Muscle layer of duodenum (tissue), 2 donors: ENCODE measurements at regions not wholly inside any gene's neighbourhood (a gene's known extent, or its start where the extent isn't known, plus 50 kb on each side); places are given as distances from the start of the nearest gene placed in this dataset.

Experiments
- H3K27ac ChIP-seq: one replicate; pipeline ENCODE4 v1.7.0; 2013; ENCODE audit warnings: mild to moderate bottlenecking, low read length
- H3K27me3 ChIP-seq: one replicate; pipeline ENCODE4 v1.7.0; 2013; ENCODE audit warnings: low read depth, mild to moderate bottlenecking, control low read depth, low read length
- H3K36me3 ChIP-seq, 2 donors: one replicate each; pipeline ENCODE4 v1.7.0; 2013; ENCODE audit warnings: low read length in 2 of 2, control low read depth in 1 of 2, mild to moderate bottlenecking in 1 of 2; ENCODE audit not compliant: insufficient read depth in 2 of 2, control insufficient read depth in 1 of 2
- H3K4me1 ChIP-seq, 2 donors: one replicate each; pipeline ENCODE4 v1.7.0; 2013; ENCODE audit warnings: low read length in 2 of 2, mild to moderate bottlenecking in 2 of 2, control low read depth in 1 of 2, moderate library complexity in 1 of 2; ENCODE audit not compliant: insufficient read depth in 2 of 2, control insufficient read depth in 1 of 2
- H3K4me3 ChIP-seq, 2 donors: one replicate each; pipeline ENCODE4 v1.7.0; 2013; ENCODE audit warnings: low read length in 2 of 2, low read depth in 1 of 2, mild to moderate bottlenecking in 1 of 2
- H3K9me3 ChIP-seq, 2 donors: one replicate each; pipeline ENCODE4 v1.7.0; 2013; ENCODE audit warnings: low read length in 2 of 2, control low read depth in 1 of 2, mild to moderate bottlenecking in 1 of 2; ENCODE audit not compliant: control insufficient read depth in 1 of 2
- donor health status: healthy.

GRCh38 chr6:19664878-19665612 is 172.1 kb upstream of the ID4 start:
- H3K36me3 ChIP-seq = no peaks in the 10 kb centered on the region
- no peaks in the 10 kb centered on the region for H3K9me3 ChIP-seq
- H3K27ac ChIP-seq = no peak overlapping the region
- H3K27me3 ChIP-seq = no peaks in the 10 kb centered on the region
- no peak overlapping the region for H3K4me3 ChIP-seq
- peaks cover 5 to 13% of the 10 kb centered on the region in 2 donors for H3K4me1 ChIP-seq

DNA sequence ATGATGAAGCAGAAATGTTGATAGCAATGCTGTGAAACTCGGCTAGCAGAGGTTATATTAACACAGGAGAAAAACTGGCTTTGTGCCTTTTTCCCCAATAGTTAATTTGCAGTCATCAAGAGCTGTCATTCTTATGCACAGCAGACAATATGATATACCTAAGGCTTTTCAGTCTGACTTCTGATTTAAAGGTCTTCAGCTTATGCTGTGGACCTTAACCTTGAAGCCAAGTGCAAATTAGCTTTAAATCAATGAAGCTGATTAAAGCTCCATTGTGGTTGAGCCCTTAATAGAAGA is 171.6 kb upstream of the ID4 start:
- H3K36me3 ChIP-seq = no peaks in the 10 kb centered on the region
- no peak overlapping the region for H3K27ac ChIP-seq
- H3K27me3 ChIP-seq = no peaks in the 10 kb centered on the region
- H3K9me3 ChIP-seq = no peaks in the 10 kb centered on the region
- no peak overlapping the region for H3K4me3 ChIP-seq
- peaks cover 5 to 13% of the 10 kb centered on the region in 2 donors for H3K4me1 ChIP-seq

- Histone ChIP-seq H3K4me1 (peaks cover 5 to 13% of the 10 kb centered on the region in 2 donors), H3K27ac (no peak overlapping the region), H3K36me3 (no peaks in the 10 kb centered on the region), H3K9me3 (no peaks in the 10 kb centered on the region), H3K27me3 (no peaks in the 10 kb centered on the region), H3K4me3 (no peak overlapping the region)
These were observed 168.5 kb upstream of the ID4 start for GRCh38 chr6:19668710-19669109.

- no peaks in the 10 kb centered on the region for H3K36me3 ChIP-seq
- H3K4me3 ChIP-seq = no peak overlapping the region
- no peaks in the 10 kb centered on the region for H3K27me3 ChIP-seq
- H3K9me3 ChIP-seq = no peaks in the 10 kb centered on the region
- H3K27ac ChIP-seq = no peak overlapping the region
- peaks cover 5 to 13% of the 10 kb centered on the region in 2 donors for H3K4me1 ChIP-seq
These were observed 168.0 kb upstream of the ID4 start for GRCh38 chr6:19669206-19669605.

- Histone ChIP-seq H3K4me1 (no peaks in the 10 kb centered on the region), H3K27ac (no peak overlapping the region), H3K36me3 (no peaks in the 10 kb centered on the region), H3K27me3 (no peaks in the 10 kb centered on the region), H3K4me3 (no peak overlapping the region), H3K9me3 (no peaks in the 10 kb centered on the region)
These were observed 154.3 kb upstream of the ID4 start for GRCh38 chr6:19682859-19683258.

DNA sequence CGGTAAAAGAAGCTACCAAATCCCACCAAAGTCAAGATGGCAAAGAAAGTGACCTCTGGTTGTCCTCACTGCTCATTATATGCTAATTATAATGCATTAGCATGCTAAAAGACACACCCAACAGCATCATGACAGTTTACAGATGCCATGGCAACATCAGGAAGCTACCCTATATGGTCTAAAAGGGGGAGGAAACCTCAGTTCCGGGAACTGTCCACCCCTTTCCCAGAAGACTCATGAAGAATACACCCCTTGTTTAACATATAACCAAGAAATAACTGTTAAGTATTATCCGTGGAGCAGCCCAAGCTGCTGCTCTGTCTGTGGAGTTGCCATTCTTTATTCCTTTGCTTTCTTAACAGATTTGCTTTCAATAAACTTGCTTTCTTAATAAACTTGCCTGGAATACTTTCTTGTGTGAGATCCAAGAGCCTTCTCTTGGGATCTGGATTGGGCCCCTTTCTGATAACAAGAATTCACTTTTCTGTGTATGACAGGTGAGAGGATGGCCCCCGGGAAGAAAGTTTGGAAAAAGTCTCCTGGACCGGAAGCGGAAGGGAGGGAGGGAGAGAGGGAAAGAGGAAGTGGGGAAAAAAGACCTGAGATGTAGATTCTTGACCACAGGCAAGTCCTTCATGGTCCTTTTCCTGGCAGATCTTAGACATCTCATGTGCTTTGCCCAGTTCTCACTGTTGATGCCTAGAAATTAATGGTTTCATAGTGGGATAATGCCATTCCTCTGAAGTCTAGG is 146.7 kb upstream of the ID4 start:
- no peaks in the 10 kb centered on the region for H3K27me3 ChIP-seq
- no peaks in the 10 kb centered on the region for H3K36me3 ChIP-seq
- H3K4me3 ChIP-seq = no peak overlapping the region
- H3K4me1 ChIP-seq = no peaks in the 10 kb centered on the region
- H3K9me3 ChIP-seq = no peaks in the 10 kb centered on the region
- no peak overlapping the region for H3K27ac ChIP-seq

DNA sequence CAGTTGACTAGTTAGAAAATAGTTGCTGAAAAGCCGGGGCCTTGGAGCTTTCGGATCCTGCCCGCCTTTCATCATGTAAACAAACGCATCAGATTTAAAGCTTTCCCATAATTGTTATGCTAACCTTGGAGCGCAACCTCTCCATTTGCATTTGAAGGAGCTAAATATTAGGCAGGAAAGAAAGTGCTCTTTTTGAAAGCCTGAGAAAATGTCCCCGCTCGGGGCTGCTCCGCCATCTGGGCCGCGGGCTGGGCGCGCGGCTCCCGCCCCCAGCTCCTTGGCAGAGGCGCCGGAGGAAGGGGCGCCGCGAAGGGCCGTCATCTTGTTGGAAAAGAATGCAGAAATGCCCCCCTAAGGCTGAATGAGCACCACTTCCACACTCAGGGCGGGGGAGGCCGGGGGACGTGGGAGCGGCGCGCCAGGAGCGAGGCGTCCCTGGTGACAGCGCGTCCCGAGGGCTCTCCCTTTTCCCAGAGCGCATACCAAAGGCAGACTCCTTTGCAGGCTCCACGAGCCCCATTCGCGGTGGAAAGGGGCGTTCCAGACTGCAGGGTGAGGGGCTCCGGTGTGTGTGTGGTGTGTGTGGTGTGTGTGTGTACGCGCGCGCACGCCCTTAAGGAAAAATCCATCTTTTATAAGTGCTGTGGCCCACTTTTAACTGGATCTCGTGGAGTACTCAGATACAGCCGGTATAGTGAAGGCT is 145.6 kb upstream of the ID4 start:
- Histone ChIP-seq H3K9me3 (no peaks in the 10 kb centered on the region), H3K4me1 (no peaks in the 10 kb centered on the region), H3K27me3 (no peaks in the 10 kb centered on the region), H3K4me3 (peak overlapping the region; percentile 37 to 68), H3K36me3 (no peaks in the 10 kb centered on the region), H3K27ac (no peak overlapping the region)

- Histone ChIP-seq H3K27me3 (no peaks in the 10 kb centered on the region), H3K27ac (no peak overlapping the region)
These were observed 144.5 kb upstream of the ID4 start for GRCh38 chr6:19692506-19693298.

DNA sequence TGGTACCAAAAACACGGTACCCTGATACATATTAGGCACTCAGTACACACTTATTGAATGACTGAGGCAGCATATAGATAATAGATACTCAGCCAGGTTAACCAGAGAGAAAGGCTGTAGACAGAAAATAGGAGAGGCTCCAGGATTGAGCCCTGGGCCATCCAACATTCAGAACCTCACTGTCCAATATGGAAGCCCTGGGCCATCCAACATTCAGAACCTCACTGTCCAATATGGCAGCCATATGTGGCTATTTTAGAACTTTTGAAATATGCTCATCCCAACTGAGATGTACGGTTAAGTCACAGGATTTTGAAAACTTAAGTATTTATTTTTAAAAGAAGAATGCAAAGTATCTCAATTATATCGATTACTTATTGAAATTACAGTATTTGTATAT is 142.5 kb upstream of the ID4 start:
- Histone ChIP-seq H3K36me3 (no peaks in the 10 kb centered on the region), H3K4me1 (no peaks in the 10 kb centered on the region), H3K27ac (no peak overlapping the region)

More at GRCh38 chr6:19692506-19693298, 144.5 kb upstream of the ID4 start:
- Histone ChIP-seq H3K4me1 (no peaks in the 10 kb centered on the region), H3K4me3 (no peak overlapping the region), H3K36me3 (no peaks in the 10 kb centered on the region), H3K9me3 (no peaks in the 10 kb centered on the region)

DNA sequence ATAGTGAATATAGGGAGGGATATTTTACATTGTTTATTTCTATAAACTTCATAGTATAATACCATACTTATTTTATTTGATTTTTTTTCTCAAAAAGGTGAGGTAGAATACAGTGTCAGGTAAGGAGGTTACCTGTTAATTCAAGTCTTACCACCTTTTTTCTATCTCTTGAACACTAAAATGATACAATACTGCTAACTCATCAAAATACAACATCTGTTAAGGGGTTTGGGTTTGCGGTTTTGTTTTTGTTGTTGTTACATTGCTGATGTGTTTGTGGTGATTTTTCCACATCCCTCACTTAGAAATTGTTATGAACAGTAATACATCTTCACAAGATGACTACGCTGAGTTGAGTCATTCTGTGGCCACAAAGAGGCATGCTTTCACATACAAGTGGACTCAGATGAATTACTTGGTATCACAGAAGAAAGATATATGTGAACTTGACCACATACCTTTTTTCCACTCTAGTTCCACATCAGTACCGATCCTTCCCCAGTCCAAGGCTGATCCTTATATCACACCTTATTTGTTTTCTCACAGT is 139.4 kb upstream of the ID4 start:
- Histone ChIP-seq H3K9me3 (no peaks in the 10 kb centered on the region), H3K27ac (no peak overlapping the region), H3K27me3 (no peaks in the 10 kb centered on the region), H3K36me3 (no peaks in the 10 kb centered on the region), H3K4me3 (no peak overlapping the region), H3K4me1 (no peaks in the 10 kb centered on the region)

More for the DNA sequence above, 142.5 kb upstream of the ID4 start:
- Histone ChIP-seq H3K4me3 (no peak overlapping the region), H3K9me3 (no peaks in the 10 kb centered on the region), H3K27me3 (no peaks in the 10 kb centered on the region)

GRCh38 chr6:19699932-19700331 is 137.2 kb upstream of the ID4 start:
- no peaks in the 10 kb centered on the region for H3K4me1 ChIP-seq
- H3K9me3 ChIP-seq = no peaks in the 10 kb centered on the region
- no peaks in the 10 kb centered on the region for H3K27me3 ChIP-seq
- H3K36me3 ChIP-seq = no peaks in the 10 kb centered on the region
- no peak overlapping the region for H3K27ac ChIP-seq
- no peak overlapping the region for H3K4me3 ChIP-seq
